Naive B cell (primary cell): ENCODE measurements at regions not wholly inside any gene's neighbourhood (a gene's known extent, or its start where the extent isn't known, plus 50 kb on each side); places are given as distances from the start of the nearest gene placed in this dataset.
A peak's percentile ranks its signal among the peaks of the same experiment; 100 is the strongest.
"Not testable (repeated sequence)": the region's sequence is repeated elsewhere in the genome, so short reads cannot be mapped to it uniquely, and the experiment has no call there.

ENCODE experiments used
- ATAC-seq, 2 donors: fragments of 150-1000 bp; cut with Tn5 transposase; 2 replicates each; pipeline ENCODE4 v1.10.0; 2021; ENCODE audit warnings: low read depth in 2 of 2, mild to moderate bottlenecking in 2 of 2, moderate library complexity in 2 of 2
- DNase-seq: peaks from one replicate; pipeline ENCODE4 v3.0.0; 2022
- H3K27ac Mint-ChIP-seq, 6 donors: one replicate each; pipeline ENCODE4 v1.8.0; 2020 to 2022; ENCODE audit warnings: mild to moderate bottlenecking in 6 of 6, mixed read lengths in 6 of 6, moderate library complexity in 5 of 6, inconsistent platforms in 2 of 6
- H3K27me3 Mint-ChIP-seq, 3 donors: one replicate each; pipeline ENCODE4 v1.8.0; 2021 to 2022; ENCODE audit warnings: mixed read lengths in 3 of 3, mild to moderate bottlenecking in 1 of 3
- H3K36me3 Mint-ChIP-seq, 2 donors: one replicate each; pipeline ENCODE4 v1.8.0; 2020 to 2022; ENCODE audit warnings: mixed read lengths in 2 of 2, inconsistent platforms in 1 of 2, mild to moderate bottlenecking in 1 of 2
- H3K4me1 Mint-ChIP-seq, 3 donors: one replicate each; pipeline ENCODE4 v1.8.0; 2020 to 2022; ENCODE audit warnings: mixed read lengths in 3 of 3, inconsistent platforms in 1 of 3, mild to moderate bottlenecking in 1 of 3, moderate library complexity in 1 of 3
- H3K4me3 Mint-ChIP-seq, 8 donors: one replicate each; pipeline ENCODE4 v1.8.0; 2020 to 2022; ENCODE audit warnings: mild to moderate bottlenecking in 8 of 8, mixed read lengths in 8 of 8, moderate library complexity in 8 of 8, inconsistent platforms in 2 of 8
- H3K9me3 Mint-ChIP-seq, 7 donors: one replicate each; pipeline ENCODE4 v1.8.0; 2020 to 2022; ENCODE audit warnings: mixed read lengths in 7 of 7, mild to moderate bottlenecking in 5 of 7, inconsistent platforms in 2 of 7, moderate library complexity in 1 of 7

GRCh38 chr15:95698951-95699350 lies 631.5 kb upstream of the NR2F2 start:
- no peak for ATAC-seq
- Mint-ChIP-seq H3K27me3 (no peaks in the 10 kb centered on the region), H3K36me3 (peaks cover 7 to 18% of the 10 kb centered on the region in 2 donors), H3K9me3 (peaks cover 16 to 58% (median 38%) of the 10 kb centered on the region in 7 donors), H3K4me1 (no peaks in the 10 kb centered on the region), H3K27ac (no peak overlapping the region), H3K4me3 (no peak overlapping the region)
- DNase-seq: no peak

GRCh38 chr15:95699578-95699977 lies 630.9 kb upstream of the NR2F2 start:
- no peak for DNase-seq
- H3K27me3 Mint-ChIP-seq: no peaks in the 10 kb centered on the region
- no peaks in the 10 kb centered on the region for H3K4me1 Mint-ChIP-seq
- ATAC-seq: no peak
- peak overlapping the region in 1 of 6 donors; percentile 36 for H3K27ac Mint-ChIP-seq
- H3K9me3 Mint-ChIP-seq: peaks cover 11 to 52% (median 31%) of the 10 kb centered on the region in 7 donors
- peaks cover 5 to 12% of the 10 kb centered on the region in 2 donors for H3K36me3 Mint-ChIP-seq
- no peak overlapping the region for H3K4me3 Mint-ChIP-seq

- H3K4me3 Mint-ChIP-seq, DNase-seq, H3K4me1 Mint-ChIP-seq, H3K27me3 Mint-ChIP-seq, H3K27ac Mint-ChIP-seq, ATAC-seq: not testable (repeated sequence)
- peaks cover 4 to 11% of the 10 kb centered on the region in 2 donors for H3K36me3 Mint-ChIP-seq
- peaks cover 11 to 44% (median 27%) of the 10 kb centered on the region in 7 donors for H3K9me3 Mint-ChIP-seq
Observed at GRCh38 chr15:95700692-95701091, 629.8 kb upstream of the NR2F2 start.

- Mint-ChIP-seq H3K27ac (no peak overlapping the region), H3K4me1 (no peaks in the 10 kb centered on the region), H3K36me3 (peaks cover 4 to 11% of the 10 kb centered on the region in 2 donors), H3K9me3 (peaks cover 11 to 44% (median 25%) of the 10 kb centered on the region in 7 donors), H3K27me3 (no peaks in the 10 kb centered on the region), H3K4me3 (no peak overlapping the region)
- DNase-seq (no peak), ATAC-seq (no peak)
Observed at GRCh38 chr15:95701410-95701809, 629.1 kb upstream of the NR2F2 start.

- Mint-ChIP-seq H3K27me3 (no peaks in the 10 kb centered on the region), H3K27ac (no peak overlapping the region), H3K9me3 (peaks cover 0 to 3% (median 0%) of the 10 kb centered on the region in 7 donors), H3K36me3 (no peaks in the 10 kb centered on the region), H3K4me3 (peak overlapping the region in 1 of 8 donors; percentile 36), H3K4me1 (no peaks in the 10 kb centered on the region)
- no peak for ATAC-seq
- no peak for DNase-seq
Observed at GRCh38 chr15:95709959-95710695, 620.4 kb upstream of the NR2F2 start.

GRCh38 chr15:95712785-95713184 lies 617.7 kb upstream of the NR2F2 start:
- DNase-seq (no peak), ATAC-seq (no peak)
- no peak overlapping the region for H3K27ac Mint-ChIP-seq
- no peaks in the 10 kb centered on the region for H3K27me3 Mint-ChIP-seq
- peaks cover 0 to 3% (median 0%) of the 10 kb centered on the region in 7 donors for H3K9me3 Mint-ChIP-seq
- H3K36me3 Mint-ChIP-seq: no peaks in the 10 kb centered on the region
- no peak overlapping the region for H3K4me3 Mint-ChIP-seq
- H3K4me1 Mint-ChIP-seq: no peaks in the 10 kb centered on the region

- no peaks in the 10 kb centered on the region for H3K36me3 Mint-ChIP-seq
- H3K27ac Mint-ChIP-seq: no peak overlapping the region
- H3K9me3 Mint-ChIP-seq: peaks cover 0 to 2% (median 0%) of the 10 kb centered on the region in 7 donors
- ATAC-seq (no peak), DNase-seq (no peak)
- no peak overlapping the region for H3K4me3 Mint-ChIP-seq
- no peaks in the 10 kb centered on the region for H3K27me3 Mint-ChIP-seq
- H3K4me1 Mint-ChIP-seq: no peaks in the 10 kb centered on the region
Observed at GRCh38 chr15:95713324-95713723, 617.2 kb upstream of the NR2F2 start.

- no peaks in the 10 kb centered on the region for H3K27me3 Mint-ChIP-seq
- H3K4me1 Mint-ChIP-seq: no peaks in the 10 kb centered on the region
- no peak overlapping the region for H3K4me3 Mint-ChIP-seq
- ATAC-seq (no peak), DNase-seq (no peak)
- peaks cover 0 to 2% (median 0%) of the 10 kb centered on the region in 7 donors for H3K9me3 Mint-ChIP-seq
- H3K27ac Mint-ChIP-seq: no peak overlapping the region
- H3K36me3 Mint-ChIP-seq: no peaks in the 10 kb centered on the region
Observed at GRCh38 chr15:95715116-95715903, 615.2 kb upstream of the NR2F2 start.

- no peaks in the 10 kb centered on the region for H3K36me3 Mint-ChIP-seq
- ATAC-seq (no peak), DNase-seq (no peak)
- no peak overlapping the region for H3K4me3 Mint-ChIP-seq
- no peaks in the 10 kb centered on the region for H3K27me3 Mint-ChIP-seq
- H3K4me1 Mint-ChIP-seq: no peaks in the 10 kb centered on the region
- H3K9me3 Mint-ChIP-seq: peaks cover 0 to 2% (median 0%) of the 10 kb centered on the region in 7 donors
- no peak overlapping the region for H3K27ac Mint-ChIP-seq
Observed at GRCh38 chr15:95715906-95716656, 614.4 kb upstream of the NR2F2 start.

- H3K27ac Mint-ChIP-seq: no peak overlapping the region
- no peak overlapping the region for H3K4me3 Mint-ChIP-seq
- DNase-seq: no peak
- no peak for ATAC-seq
- no peaks in the 10 kb centered on the region for H3K27me3 Mint-ChIP-seq
- no peaks in the 10 kb centered on the region for H3K4me1 Mint-ChIP-seq
- H3K9me3 Mint-ChIP-seq: peaks cover 0 to 2% (median 0%) of the 10 kb centered on the region in 7 donors
- H3K36me3 Mint-ChIP-seq: no peaks in the 10 kb centered on the region
Observed at GRCh38 chr15:95716708-95717107, 613.8 kb upstream of the NR2F2 start.

GRCh38 chr15:95718441-95718840 lies 612.1 kb upstream of the NR2F2 start:
- H3K4me3 Mint-ChIP-seq: no peak overlapping the region
- no peak overlapping the region for H3K27ac Mint-ChIP-seq
- DNase-seq: no peak
- peaks cover 0 to 2% (median 0%) of the 10 kb centered on the region in 7 donors for H3K9me3 Mint-ChIP-seq
- no peak for ATAC-seq
- no peaks in the 10 kb centered on the region for H3K36me3 Mint-ChIP-seq
- no peaks in the 10 kb centered on the region for H3K27me3 Mint-ChIP-seq
- no peaks in the 10 kb centered on the region for H3K4me1 Mint-ChIP-seq

GRCh38 chr15:95724908-95725633 lies 605.4 kb upstream of the NR2F2 start:
- H3K36me3 Mint-ChIP-seq: no peaks in the 10 kb centered on the region
- H3K27ac Mint-ChIP-seq: no peak overlapping the region
- peaks cover 0 to 6% (median 3%) of the 10 kb centered on the region in 3 donors for H3K4me1 Mint-ChIP-seq
- no peak for ATAC-seq
- H3K9me3 Mint-ChIP-seq: peaks cover 0 to 4% (median 2%) of the 10 kb centered on the region in 7 donors
- H3K27me3 Mint-ChIP-seq: no peaks in the 10 kb centered on the region
- no peak overlapping the region for H3K4me3 Mint-ChIP-seq
- DNase-seq: no peak

- no peaks in the 10 kb centered on the region for H3K27me3 Mint-ChIP-seq
- H3K9me3 Mint-ChIP-seq: peaks cover 0 to 4% (median 2%) of the 10 kb centered on the region in 7 donors
- H3K4me1 Mint-ChIP-seq: peaks cover 0 to 6% (median 3%) of the 10 kb centered on the region in 3 donors
- H3K36me3 Mint-ChIP-seq: no peaks in the 10 kb centered on the region
- no peak for DNase-seq
- no peak overlapping the region for H3K4me3 Mint-ChIP-seq
- ATAC-seq: no peak
- no peak overlapping the region for H3K27ac Mint-ChIP-seq
Observed at GRCh38 chr15:95726891-95727290, 603.6 kb upstream of the NR2F2 start.
